Skeletal muscle tissue (tissue), 3 donors: ENCODE measurements at regions not wholly inside any gene's neighbourhood (a gene's known extent, or its start where the extent isn't known, plus 50 kb on each side); places are given as distances from the start of the nearest gene placed in this dataset.

Experiments used
- H3K27ac ChIP-seq: one replicate; pipeline ENCODE4 v1.7.0; 2013; ENCODE audit warnings: mild to moderate bottlenecking, low read depth, low read length, inconsistent platforms
- H3K27me3 ChIP-seq, 3 donors: one replicate each; pipeline ENCODE4 v1.7.0; 2013; ENCODE audit warnings: low read length in 3 of 3; ENCODE audit not compliant: control insufficient read depth in 3 of 3, insufficient read depth in 3 of 3
- H3K36me3 ChIP-seq, 3 donors: one replicate each; pipeline ENCODE4 v1.7.0; 2013; ENCODE audit warnings: low read length in 3 of 3; ENCODE audit not compliant: control insufficient read depth in 3 of 3, insufficient read depth in 3 of 3
- H3K4me1 ChIP-seq, 3 donors: one replicate each; pipeline ENCODE4 v1.7.0; 2013; ENCODE audit warnings: low read length in 3 of 3, mild to moderate bottlenecking in 3 of 3; ENCODE audit not compliant: control insufficient read depth in 3 of 3, insufficient read depth in 3 of 3
- H3K4me3 ChIP-seq, 3 donors: one replicate each; pipeline ENCODE4 v1.7.0; 2013; ENCODE audit warnings: low read length in 3 of 3
- H3K9ac ChIP-seq, 3 donors: one replicate each; pipeline ENCODE4 v1.7.0; 2013; ENCODE audit warnings: low read length in 3 of 3, mild to moderate bottlenecking in 3 of 3, moderate library complexity in 2 of 3, low read depth in 1 of 3
- H3K9me3 ChIP-seq, 3 donors: one replicate each; pipeline ENCODE4 v1.7.0; 2013; ENCODE audit warnings: low read length in 3 of 3; ENCODE audit not compliant: control insufficient read depth in 3 of 3
- donor health status: Osteomylitis.

DNA sequence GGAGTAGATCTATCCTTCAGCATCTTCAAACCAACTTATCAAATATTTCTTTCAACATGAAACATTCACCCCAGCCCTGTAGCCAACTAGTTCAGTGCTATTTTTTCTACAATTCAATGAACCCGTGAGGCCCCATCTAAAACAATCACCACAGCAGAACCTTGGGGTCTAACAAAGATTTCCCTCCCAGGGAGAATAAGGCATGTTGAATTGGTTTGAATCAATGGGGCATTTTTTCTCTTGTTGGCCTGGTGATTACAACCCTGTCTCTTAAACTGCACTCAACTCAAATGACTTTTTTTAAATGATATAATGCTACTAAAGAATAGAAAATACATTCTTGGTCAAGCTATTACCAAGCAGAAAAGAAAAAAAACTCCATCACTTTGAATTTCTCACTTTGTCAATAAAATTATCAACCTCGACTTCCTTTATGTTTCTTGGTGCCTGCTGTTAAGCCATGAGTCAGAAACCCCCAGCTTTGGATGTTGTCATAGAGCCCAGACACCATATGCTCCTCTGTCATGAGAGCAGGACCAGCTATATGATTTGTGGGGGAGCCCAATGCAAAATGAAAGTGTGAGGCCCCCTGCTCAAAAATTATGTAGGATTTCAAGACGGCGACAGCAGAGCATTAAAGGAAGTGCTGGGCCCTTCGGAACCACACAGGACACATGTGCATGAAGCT lies 282.4 kb downstream of the MEIS1 start:
- Histone ChIP-seq H3K27ac (no peak overlapping the region), H3K27me3 (no peaks in the 10 kb centered on the region), H3K4me1 (no peaks in the 10 kb centered on the region), H3K4me3 (no peak overlapping the region), H3K9me3 (no peaks in the 10 kb centered on the region), H3K36me3 (no peaks in the 10 kb centered on the region), H3K9ac (no peak overlapping the region)

DNA sequence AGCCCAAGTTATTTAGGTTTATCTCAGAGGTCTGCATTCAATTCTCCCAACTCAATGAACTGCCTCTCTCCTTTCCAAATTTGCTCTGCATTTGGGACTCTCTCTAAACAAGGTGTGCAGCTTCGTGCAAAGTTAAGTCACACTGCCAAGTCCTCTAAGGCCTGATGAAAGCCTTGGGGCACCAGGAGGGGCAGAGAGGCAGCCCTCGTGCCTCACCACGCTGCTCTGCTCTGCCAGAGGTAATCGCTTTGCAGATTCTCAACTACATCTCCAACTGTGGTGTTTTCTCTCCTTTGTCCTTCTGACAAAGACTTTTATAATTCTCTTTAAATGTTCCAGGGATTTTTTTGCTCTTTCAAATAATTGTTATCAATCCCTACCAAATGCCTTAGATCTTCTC lies 283.0 kb downstream of the MEIS1 start:
- H3K4me3 ChIP-seq: no peak overlapping the region
- no peaks in the 10 kb centered on the region for H3K36me3 ChIP-seq
- H3K9ac ChIP-seq: no peak overlapping the region
- no peaks in the 10 kb centered on the region for H3K9me3 ChIP-seq
- no peak overlapping the region for H3K27ac ChIP-seq
- no peaks in the 10 kb centered on the region for H3K4me1 ChIP-seq
- H3K27me3 ChIP-seq: no peaks in the 10 kb centered on the region

DNA sequence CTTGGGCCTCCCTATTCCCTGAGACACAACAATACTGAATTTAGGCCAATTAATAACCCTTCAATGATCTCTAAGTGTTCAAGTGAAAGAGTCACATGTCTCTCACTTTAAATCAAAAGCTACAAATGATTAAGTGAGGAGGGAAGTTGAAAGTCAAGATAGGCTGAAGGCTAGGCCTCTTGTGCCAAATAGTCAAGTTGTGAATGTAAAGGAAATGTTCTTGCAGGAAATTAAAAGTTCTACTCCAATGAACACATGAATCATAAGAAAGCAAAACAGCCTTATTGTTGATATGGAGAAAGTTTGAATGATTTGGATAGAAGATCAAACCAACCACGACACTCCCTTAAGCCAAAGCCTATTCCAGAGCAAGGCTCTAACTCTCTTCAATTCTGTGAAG lies 286.9 kb downstream of the MEIS1 start:
- H3K36me3 ChIP-seq: no peaks in the 10 kb centered on the region
- H3K4me3 ChIP-seq: no peak overlapping the region
- H3K9ac ChIP-seq: no peak overlapping the region
- H3K27me3 ChIP-seq: no peaks in the 10 kb centered on the region
- H3K9me3 ChIP-seq: no peaks in the 10 kb centered on the region
- no peak overlapping the region for H3K27ac ChIP-seq
- H3K4me1 ChIP-seq: no peaks in the 10 kb centered on the region

DNA sequence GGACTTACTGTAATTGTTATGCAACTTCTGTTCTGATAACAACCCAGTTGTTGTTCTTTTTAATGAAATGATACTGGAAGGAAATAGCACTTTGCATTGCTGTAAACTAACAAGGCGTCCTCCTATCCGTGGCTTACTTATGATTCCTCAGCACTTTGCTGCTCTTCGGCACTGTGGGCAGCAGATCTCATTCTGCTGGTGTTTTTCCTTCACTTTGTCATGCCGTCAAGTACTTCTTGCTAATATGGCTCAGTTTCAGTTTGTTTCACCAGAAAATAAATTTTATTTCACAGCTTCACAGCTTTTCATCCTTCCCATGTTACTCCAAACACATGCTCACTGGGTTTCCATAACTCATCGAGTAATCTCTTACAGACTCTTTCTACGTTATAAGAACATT lies 289.3 kb downstream of the MEIS1 start:
- Histone ChIP-seq H3K9me3 (no peaks in the 10 kb centered on the region), H3K4me3 (no peak overlapping the region), H3K4me1 (no peaks in the 10 kb centered on the region), H3K9ac (no peak overlapping the region), H3K27ac (no peak overlapping the region), H3K27me3 (no peaks in the 10 kb centered on the region), H3K36me3 (no peaks in the 10 kb centered on the region)

DNA sequence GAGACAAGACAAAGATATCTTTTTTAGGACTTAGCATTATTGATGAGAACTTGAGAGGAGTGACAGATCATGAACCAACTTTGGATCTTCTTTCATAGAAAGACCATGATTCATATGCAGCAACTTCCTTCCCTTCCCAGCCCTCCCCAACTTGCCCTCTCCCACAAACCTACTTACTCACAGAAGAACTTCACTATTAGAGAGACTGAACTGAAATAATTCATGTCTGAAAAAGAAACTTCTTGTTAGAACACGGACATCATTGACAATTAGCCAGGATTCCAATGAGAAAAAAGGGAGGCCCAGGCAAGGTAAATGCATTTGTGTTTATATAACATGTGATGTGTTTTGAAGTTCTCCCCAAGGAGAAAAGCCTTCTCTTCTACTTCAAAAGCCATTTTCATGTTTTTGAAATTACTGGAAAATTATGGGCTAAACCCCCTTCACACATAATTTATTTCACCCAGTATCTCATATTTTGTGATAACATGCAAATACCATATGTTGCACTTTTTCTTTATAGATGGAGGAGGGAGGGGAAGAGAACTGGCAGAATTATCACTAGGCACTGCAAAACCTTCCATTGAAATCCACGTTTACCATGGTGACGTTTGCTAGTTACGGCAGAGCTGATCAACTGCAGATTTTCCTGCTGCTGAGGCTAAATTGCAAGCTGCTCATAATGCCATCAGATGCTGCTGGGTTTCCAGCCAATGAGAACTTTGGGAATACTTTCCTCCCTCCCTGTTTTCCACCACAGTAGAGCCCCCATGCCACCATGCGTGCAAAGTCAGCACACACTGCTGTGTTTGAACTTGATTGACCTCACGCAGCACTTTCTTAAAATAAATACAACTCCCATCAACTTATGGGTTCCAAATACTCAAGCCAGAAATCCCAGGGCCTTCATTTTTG lies 294.7 kb downstream of the MEIS1 start:
- no peak overlapping the region for H3K4me3 ChIP-seq
- no peaks in the 10 kb centered on the region for H3K36me3 ChIP-seq
- H3K27me3 ChIP-seq: peaks cover 0 to 3% (median 0%) of the 10 kb centered on the region in 3 donors
- H3K9ac ChIP-seq: no peak overlapping the region
- H3K9me3 ChIP-seq: no peaks in the 10 kb centered on the region
- peaks cover 0 to 3% (median 0%) of the 10 kb centered on the region in 3 donors for H3K4me1 ChIP-seq
- no peak overlapping the region for H3K27ac ChIP-seq

DNA sequence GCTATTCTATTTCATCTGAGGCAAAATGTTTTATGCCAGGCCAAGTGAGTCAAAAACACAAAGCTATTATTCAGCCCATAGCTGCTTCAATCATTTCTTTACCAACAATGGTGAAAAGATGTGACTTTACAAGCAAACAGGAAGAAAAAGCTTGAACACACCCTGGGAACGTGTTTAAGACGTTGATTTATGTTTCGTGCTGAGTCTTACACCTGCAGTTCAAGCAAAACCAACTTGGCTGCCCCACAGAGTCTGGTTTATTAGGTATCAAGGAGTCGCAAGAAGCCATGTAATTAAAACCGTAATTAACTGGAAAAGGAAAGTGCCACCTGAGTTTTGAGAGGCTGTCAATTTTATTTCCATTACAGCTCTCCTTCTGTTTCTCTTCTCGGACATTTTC lies 295.5 kb downstream of the MEIS1 start:
- H3K9ac ChIP-seq: no peak overlapping the region
- peaks cover 0 to 3% (median 0%) of the 10 kb centered on the region in 3 donors for H3K4me1 ChIP-seq
- no peaks in the 10 kb centered on the region for H3K9me3 ChIP-seq
- no peaks in the 10 kb centered on the region for H3K36me3 ChIP-seq
- H3K4me3 ChIP-seq: no peak overlapping the region
- H3K27me3 ChIP-seq: peaks cover 0 to 3% (median 0%) of the 10 kb centered on the region in 3 donors
- no peak overlapping the region for H3K27ac ChIP-seq

DNA sequence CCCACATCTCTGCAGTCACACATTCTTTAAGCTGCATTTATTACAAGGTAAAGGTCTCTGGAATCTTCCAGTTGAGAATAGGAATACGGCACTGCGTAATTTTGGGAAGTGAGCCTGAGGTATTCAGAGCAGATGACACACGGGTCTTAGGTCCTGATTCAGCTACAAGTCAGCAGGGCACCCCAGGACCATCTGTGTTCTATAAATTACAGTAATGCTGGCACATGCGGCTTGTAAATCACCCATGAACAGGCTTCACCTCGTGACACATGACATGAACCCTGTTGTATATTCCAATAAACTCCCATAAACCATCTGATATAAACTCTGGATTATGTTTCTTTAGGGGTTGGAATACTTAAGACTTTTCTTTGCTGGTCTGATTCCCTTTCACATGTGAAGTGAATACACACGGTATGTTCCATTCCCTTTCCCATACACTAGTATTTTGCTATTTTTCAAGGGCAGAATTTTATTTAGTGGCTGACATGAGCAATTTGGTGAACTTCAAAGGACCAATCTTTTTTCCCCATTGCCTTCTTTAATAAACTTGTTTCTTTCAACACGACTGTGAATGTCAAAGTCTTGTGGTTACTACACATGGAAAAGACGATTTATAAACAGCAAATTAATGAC lies 298.6 kb downstream of the MEIS1 start:
- no peak overlapping the region for H3K27ac ChIP-seq
- no peaks in the 10 kb centered on the region for H3K36me3 ChIP-seq
- H3K27me3 ChIP-seq: peaks cover 0 to 3% (median 0%) of the 10 kb centered on the region in 3 donors
- H3K4me1 ChIP-seq: peaks cover 0 to 3% (median 0%) of the 10 kb centered on the region in 3 donors
- no peak overlapping the region for H3K9ac ChIP-seq
- H3K4me3 ChIP-seq: no peak overlapping the region
- no peaks in the 10 kb centered on the region for H3K9me3 ChIP-seq

DNA sequence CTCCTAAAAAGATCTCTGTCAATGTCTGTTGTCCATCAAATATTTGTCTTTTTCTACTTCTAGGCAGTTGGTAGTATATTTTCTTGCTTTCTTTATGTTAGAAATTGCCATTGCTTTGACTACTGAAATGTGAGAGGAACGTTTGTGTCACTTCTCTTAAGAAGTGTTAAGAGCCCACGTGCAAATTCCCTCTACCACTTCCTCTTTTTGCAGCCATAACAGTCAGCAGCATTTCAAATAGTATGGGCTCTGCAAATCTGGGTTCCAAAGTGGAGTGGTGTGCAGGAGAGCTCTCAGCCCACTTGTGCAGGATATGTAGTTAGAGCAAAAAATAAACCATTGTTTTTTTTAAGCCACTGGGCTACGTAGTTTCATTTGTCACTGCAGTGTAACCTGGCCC lies 314.0 kb downstream of the MEIS1 start:
- no peak overlapping the region for H3K9ac ChIP-seq
- no peaks in the 10 kb centered on the region for H3K27me3 ChIP-seq
- H3K36me3 ChIP-seq: no peaks in the 10 kb centered on the region
- H3K9me3 ChIP-seq: no peaks in the 10 kb centered on the region
- no peak overlapping the region for H3K4me3 ChIP-seq
- no peaks in the 10 kb centered on the region for H3K4me1 ChIP-seq
- H3K27ac ChIP-seq: no peak overlapping the region

DNA sequence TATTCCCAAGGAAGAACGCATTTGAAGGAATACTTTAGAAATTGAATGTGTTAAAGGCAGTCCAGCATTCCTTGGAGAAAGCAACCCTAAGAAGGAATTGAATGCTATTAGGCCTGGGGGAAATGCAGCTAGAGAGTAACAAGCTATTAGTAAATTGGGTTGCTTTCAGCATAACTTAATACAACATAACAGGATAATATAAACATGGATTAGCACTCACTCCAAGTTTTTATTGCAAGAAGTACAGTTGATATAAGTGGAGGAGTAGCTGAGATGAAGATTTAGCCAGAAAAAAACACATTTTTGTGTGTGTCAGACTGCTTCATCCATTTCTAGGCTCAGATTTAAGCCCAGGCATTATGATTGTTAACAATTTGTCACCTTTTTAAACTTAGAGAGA lies 314.6 kb downstream of the MEIS1 start:
- H3K27ac ChIP-seq: no peak overlapping the region
- no peak overlapping the region for H3K9ac ChIP-seq
- no peak overlapping the region for H3K4me3 ChIP-seq
- H3K9me3 ChIP-seq: no peaks in the 10 kb centered on the region
- no peaks in the 10 kb centered on the region for H3K27me3 ChIP-seq
- no peaks in the 10 kb centered on the region for H3K36me3 ChIP-seq
- no peaks in the 10 kb centered on the region for H3K4me1 ChIP-seq

DNA sequence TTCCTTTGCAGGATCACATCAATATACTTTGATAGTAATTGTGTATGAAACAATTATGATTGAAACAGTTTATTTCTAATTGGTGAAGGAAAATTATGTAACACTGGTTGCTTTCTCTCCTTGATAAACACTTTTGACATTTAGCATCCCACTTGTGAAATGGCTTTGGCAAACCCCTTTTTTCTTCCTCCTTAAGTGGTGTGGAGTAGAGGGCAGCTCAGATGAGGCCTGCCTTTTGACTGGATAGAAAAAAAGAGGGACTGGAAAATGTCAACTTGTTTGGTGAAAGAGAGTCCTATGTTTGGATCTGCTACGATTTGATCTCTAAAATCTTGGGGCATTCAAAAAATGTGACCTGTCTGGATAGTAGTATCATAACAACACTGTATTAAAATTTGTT lies 318.3 kb downstream of the MEIS1 start:
- Histone ChIP-seq H3K27me3 (no peaks in the 10 kb centered on the region), H3K36me3 (no peaks in the 10 kb centered on the region), H3K9ac (no peak overlapping the region), H3K9me3 (no peaks in the 10 kb centered on the region), H3K27ac (no peak overlapping the region), H3K4me1 (no peaks in the 10 kb centered on the region), H3K4me3 (no peak overlapping the region)
